ENCODE measurements at regions not wholly inside any gene's neighbourhood (a gene's known extent, or its start where the extent isn't known, plus 50 kb on each side); places are given as distances from the start of the nearest gene placed in this dataset.

- Histone ChIP-seq H3K4me3 (no peak overlapping the region), H3K36me3 (no peaks in the 10 kb centered on the region), H3K4me1 (no peaks in the 10 kb centered on the region), H3K27ac (no peak overlapping the region), H3K27me3 (no peaks in the 10 kb centered on the region), H3K9me3 (no peaks in the 10 kb centered on the region)
- intact Hi-C loops (cut with DNase I; ENCODE audit: low total_unique reads), result no loop called here
- no peak for ATAC-seq
- TF ChIP-seq, protein P1, sequence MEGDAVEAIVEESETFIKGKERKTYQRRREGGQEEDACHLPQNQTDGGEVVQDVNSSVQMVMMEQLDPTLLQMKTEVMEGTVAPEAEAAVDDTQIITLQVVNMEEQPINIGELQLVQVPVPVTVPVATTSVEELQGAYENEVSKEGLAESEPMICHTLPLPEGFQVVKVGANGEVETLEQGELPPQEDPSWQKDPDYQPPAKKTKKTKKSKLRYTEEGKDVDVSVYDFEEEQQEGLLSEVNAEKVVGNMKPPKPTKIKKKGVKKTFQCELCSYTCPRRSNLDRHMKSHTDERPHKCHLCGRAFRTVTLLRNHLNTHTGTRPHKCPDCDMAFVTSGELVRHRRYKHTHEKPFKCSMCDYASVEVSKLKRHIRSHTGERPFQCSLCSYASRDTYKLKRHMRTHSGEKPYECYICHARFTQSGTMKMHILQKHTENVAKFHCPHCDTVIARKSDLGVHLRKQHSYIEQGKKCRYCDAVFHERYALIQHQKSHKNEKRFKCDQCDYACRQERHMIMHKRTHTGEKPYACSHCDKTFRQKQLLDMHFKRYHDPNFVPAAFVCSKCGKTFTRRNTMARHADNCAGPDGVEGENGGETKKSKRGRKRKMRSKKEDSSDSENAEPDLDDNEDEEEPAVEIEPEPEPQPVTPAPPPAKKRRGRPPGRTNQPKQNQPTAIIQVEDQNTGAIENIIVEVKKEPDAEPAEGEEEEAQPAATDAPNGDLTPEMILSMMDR (IDR thresholded peaks at IDR 0.05 in 4 of 5, conservative IDR thresholded peaks at IDR 0.05 in 1 of 5), result no peak
- TF ChIP-seq POLR2A (IDR thresholded peaks at IDR 0.05), result no peak
- in situ Hi-C loops (cut with MboI; ENCODE audit: low sequenced_read_pairs in 4 of 4), result no loop called here
- no peak for DNase-seq
Measured at GRCh38 chr3:43885908-43886618, 195.3 kb downstream of the ABHD5 start.

DNA sequence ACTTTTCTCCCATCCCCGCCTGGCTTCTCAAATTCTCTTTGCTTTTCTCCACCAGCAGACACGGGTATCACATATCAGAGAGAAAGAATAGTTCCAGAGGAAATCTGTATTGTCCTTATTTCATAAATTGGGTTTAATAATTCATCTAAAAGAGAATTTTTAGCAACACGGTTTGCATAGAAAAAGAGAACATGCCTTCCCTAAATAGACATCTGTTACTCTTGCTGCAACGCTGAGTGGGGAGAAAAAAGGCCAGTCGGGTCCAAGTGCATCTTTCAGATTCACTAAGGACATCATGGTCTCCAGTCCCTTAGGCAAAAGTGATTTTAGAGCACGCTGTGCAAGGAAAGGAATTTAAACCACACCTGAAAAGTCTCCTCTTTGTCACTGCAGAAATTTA lies 201.3 kb downstream of the ABHD5 start:
- Histone ChIP-seq H3K9me3 (no peaks in the 10 kb centered on the region), H3K36me3 (no peaks in the 10 kb centered on the region), H3K4me1 (peaks cover 0 to 7% of the 10 kb centered on the region in 2 donors), H3K4me3 (no peak overlapping the region), H3K27ac (no peak overlapping the region), H3K27me3 (peaks cover 20 to 31% (median 29%) of the 10 kb centered on the region in 3 donors)
- intact Hi-C loops (cut with DNase I; ENCODE audit: low total_unique reads) (no loop called here), in situ Hi-C loops (cut with MboI; ENCODE audit: low sequenced_read_pairs in 4 of 4) (no loop called here)
- ATAC-seq (no peak), DNase-seq (no peak)
- TF ChIP-seq, protein P1 (IDR thresholded peaks at IDR 0.05 in 4 of 5, conservative IDR thresholded peaks at IDR 0.05 in 1 of 5), result no peak
- no peak for TF ChIP-seq POLR2A (IDR thresholded peaks at IDR 0.05)

DNA sequence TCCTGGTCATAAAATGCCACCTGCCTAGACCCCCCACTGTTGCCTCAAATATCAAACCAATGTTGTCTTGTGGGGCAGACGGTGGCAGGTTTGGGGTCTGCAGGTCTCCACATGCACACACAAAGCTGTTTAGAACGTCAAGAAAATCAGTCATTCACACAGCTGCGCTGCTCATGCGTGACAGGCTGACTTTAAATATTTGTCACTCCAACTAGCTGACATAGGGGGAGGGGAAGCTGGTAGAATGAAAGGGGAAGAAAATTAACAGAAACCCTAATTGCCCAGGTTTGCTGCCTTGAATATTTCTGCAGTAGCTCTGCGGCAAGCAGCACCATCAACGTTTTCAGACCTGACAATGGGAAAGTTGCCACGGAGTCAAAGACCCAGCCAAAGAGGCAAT lies 201.8 kb downstream of the ABHD5 start:
- in situ Hi-C loops (cut with MboI; ENCODE audit: low sequenced_read_pairs in 4 of 4), result no loop called here
- intact Hi-C loops (cut with DNase I; ENCODE audit: low total_unique reads), result no loop called here
- H3K4me3 ChIP-seq, result no peak overlapping the region
- no peak overlapping the region for H3K27ac ChIP-seq
- no peaks in the 10 kb centered on the region for H3K36me3 ChIP-seq
- H3K27me3 ChIP-seq, result peaks cover 20 to 31% (median 29%) of the 10 kb centered on the region in 3 donors
- TF ChIP-seq, protein P1 (IDR thresholded peaks at IDR 0.05 in 4 of 5, conservative IDR thresholded peaks at IDR 0.05 in 1 of 5), result no peak
- TF ChIP-seq POLR2A (IDR thresholded peaks at IDR 0.05), result no peak
- no peak for ATAC-seq
- H3K4me1 ChIP-seq, result peaks cover 0 to 7% of the 10 kb centered on the region in 2 donors
- DNase-seq, result no peak
- H3K9me3 ChIP-seq, result no peaks in the 10 kb centered on the region

DNA sequence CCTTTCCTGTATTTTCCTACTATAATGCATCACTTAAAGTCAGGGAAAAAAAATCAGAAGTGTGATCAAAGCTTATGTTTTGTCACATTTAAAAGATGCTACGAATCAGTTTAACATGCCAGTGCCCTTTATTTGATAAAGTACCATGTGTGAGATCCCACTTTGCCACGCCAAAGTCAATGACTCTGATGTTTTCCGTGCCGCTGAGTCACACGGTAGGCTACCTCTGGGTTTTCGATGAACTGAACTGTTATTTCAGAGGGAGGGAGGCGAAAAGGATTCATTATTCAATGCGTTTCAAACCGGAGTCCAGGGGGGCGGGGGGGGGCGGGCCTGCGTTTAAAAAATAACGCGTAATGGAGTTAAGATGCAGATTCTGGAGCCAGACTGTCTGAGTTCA lies 203.0 kb downstream of the ABHD5 start:
- intact Hi-C loops (cut with DNase I; ENCODE audit: low total_unique reads) (no loop called here), in situ Hi-C loops (cut with MboI; ENCODE audit: low sequenced_read_pairs in 4 of 4) (no loop called here)
- no peaks in the 10 kb centered on the region for H3K36me3 ChIP-seq
- H3K4me3 ChIP-seq, result peak overlapping the region; percentile 40 to 65 (median 50)
- peaks cover 20 to 31% (median 29%) of the 10 kb centered on the region in 3 donors for H3K27me3 ChIP-seq
- DNase-seq (no peak), ATAC-seq (no peak)
- TF ChIP-seq, protein P1 (IDR thresholded peaks at IDR 0.05 in 4 of 5, conservative IDR thresholded peaks at IDR 0.05 in 1 of 5), result no peak
- no peak for TF ChIP-seq POLR2A (IDR thresholded peaks at IDR 0.05)
- no peak overlapping the region for H3K27ac ChIP-seq
- H3K4me1 ChIP-seq, result peaks cover 0 to 7% of the 10 kb centered on the region in 2 donors
- H3K9me3 ChIP-seq, result no peaks in the 10 kb centered on the region

Measured in gastrocnemius medialis (tissue), 4 donors.